Embryonic facial prominence (tissue), 1 donor: ENCODE measurements at regions not wholly inside any gene's neighbourhood (a gene's known extent, or its start where the extent isn't known, plus 50 kb on each side); places are given as distances from the start of the nearest gene placed in this dataset.

Source experiments
- DNase-seq: peaks from one replicate; pipeline ENCODE4 v3.0.0-alpha.2; 2016; ENCODE audit errors: extremely low spot score

- DNase-seq: no peak
Measured at GRCh38 chr12:13383379-13383778, 186.9 kb downstream of the EMP1 start.

- DNase-seq: no peak
Measured at GRCh38 chr12:13380297-13380696, 183.8 kb downstream of the EMP1 start.

GRCh38 chr12:13379531-13380188, 183.1 kb downstream of the EMP1 start:
- DNase-seq: no peak

GRCh38 chr12:13377698-13378097, 181.2 kb downstream of the EMP1 start:
- DNase-seq: no peak

- DNase-seq: no peak
Measured at GRCh38 chr12:13376610-13377373, 180.3 kb downstream of the EMP1 start.

- no peak for DNase-seq
Measured at GRCh38 chr12:13375583-13376345, 179.2 kb downstream of the EMP1 start.

GRCh38 chr12:13374793-13375192, 178.3 kb downstream of the EMP1 start:
- DNase-seq: no peak

GRCh38 chr12:13373803-13374202, 177.3 kb downstream of the EMP1 start:
- no peak for DNase-seq

GRCh38 chr12:13373131-13373530, 176.6 kb downstream of the EMP1 start:
- DNase-seq: no peak

GRCh38 chr12:13372386-13372785, 175.9 kb downstream of the EMP1 start:
- peak; percentile 6 for DNase-seq

GRCh38 chr12:13371797-13372196, 175.3 kb downstream of the EMP1 start:
- no peak for DNase-seq

- no peak for DNase-seq
Measured at GRCh38 chr12:13371367-13371766, 174.8 kb downstream of the EMP1 start.

GRCh38 chr12:13369474-13370056, 173.0 kb downstream of the EMP1 start:
- no peak for DNase-seq

- no peak for DNase-seq
Measured at GRCh38 chr12:13368971-13369370, 172.4 kb downstream of the EMP1 start.

- no peak for DNase-seq
Measured at GRCh38 chr12:13368431-13368830, 171.9 kb downstream of the EMP1 start.

- no peak for DNase-seq
Measured at GRCh38 chr12:13367973-13368372, 171.4 kb downstream of the EMP1 start.

GRCh38 chr12:13365748-13366366, 169.3 kb downstream of the EMP1 start:
- DNase-seq: no peak

- DNase-seq: no peak
Measured at GRCh38 chr12:13362260-13362841, 165.8 kb downstream of the EMP1 start.

- no peak for DNase-seq
Measured at GRCh38 chr12:13359636-13360035, 163.1 kb downstream of the EMP1 start.

- no peak for DNase-seq
Measured at GRCh38 chr12:13358391-13358905, 161.9 kb downstream of the EMP1 start.

- no peak for DNase-seq
Measured at GRCh38 chr12:13350946-13351345, 154.4 kb downstream of the EMP1 start.
